ENCODE measurements at regions not wholly inside any gene's neighbourhood (a gene's known extent, or its start where the extent isn't known, plus 50 kb on each side); places are given as distances from the start of the nearest gene placed in this dataset.

GRCh38 chr3:187536185-187536584 is 134.0 kb downstream of the SST start:
- Mint-ChIP-seq H3K4me1 (no peaks in the 10 kb centered on the region), H3K9me3 (ENCODE audit: low read depth) (no peaks in the 10 kb centered on the region), H3K27me3 (peaks cover 23% of the 10 kb centered on the region), H3K27ac (no peak overlapping the region), H3K4me3 (no peak overlapping the region), H3K36me3 (ENCODE audit: low read depth) (no peaks in the 10 kb centered on the region)
- DNase-seq (no peak), ATAC-seq (no peak)
- ChIA-PET CTCF (no interaction called here), POLR2A (no interaction called here)
- intact Hi-C loops (cut with DNase I, micrococcal nuclease) = no loop called here

DNA sequence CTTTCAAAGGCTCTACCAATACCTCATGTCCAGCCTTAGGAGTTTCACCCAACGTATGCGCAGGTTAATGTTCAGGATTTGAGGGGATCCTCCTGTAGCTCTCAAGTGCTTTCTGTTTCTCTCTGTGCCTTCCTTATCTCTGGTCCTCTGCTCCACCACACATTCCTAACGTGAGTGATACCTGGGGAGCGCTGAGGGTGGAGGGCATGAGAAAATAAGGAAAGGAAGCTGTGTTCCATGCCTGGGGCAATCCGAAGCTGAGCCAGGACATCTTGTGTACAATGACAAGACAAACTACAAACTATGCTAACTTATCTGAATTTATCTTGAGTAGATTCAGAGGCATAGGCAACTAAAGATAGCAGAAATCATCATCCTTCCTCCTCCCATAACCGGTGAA is 136.4 kb downstream of the SST start:
- no peak overlapping the region for H3K4me3 Mint-ChIP-seq
- ChIA-PET CTCF (interaction anchor here (0.6 to 1.1 kb wide), 3 partner anchors 8 to 1909 kb away, joined by 3 to 4 read pairs (median 3); no protein-coding TSS in a partner anchor), POLR2A (no interaction called here)
- H3K36me3 Mint-ChIP-seq (ENCODE audit: low read depth) = no peaks in the 10 kb centered on the region
- H3K4me1 Mint-ChIP-seq = no peaks in the 10 kb centered on the region
- intact Hi-C loops (cut with DNase I, micrococcal nuclease) = no loop called here
- peaks cover 31% of the 10 kb centered on the region for H3K27me3 Mint-ChIP-seq
- no peak overlapping the region for H3K27ac Mint-ChIP-seq
- no peaks in the 10 kb centered on the region for H3K9me3 Mint-ChIP-seq (ENCODE audit: low read depth)
- ATAC-seq = no peak
- DNase-seq = no peak

DNA sequence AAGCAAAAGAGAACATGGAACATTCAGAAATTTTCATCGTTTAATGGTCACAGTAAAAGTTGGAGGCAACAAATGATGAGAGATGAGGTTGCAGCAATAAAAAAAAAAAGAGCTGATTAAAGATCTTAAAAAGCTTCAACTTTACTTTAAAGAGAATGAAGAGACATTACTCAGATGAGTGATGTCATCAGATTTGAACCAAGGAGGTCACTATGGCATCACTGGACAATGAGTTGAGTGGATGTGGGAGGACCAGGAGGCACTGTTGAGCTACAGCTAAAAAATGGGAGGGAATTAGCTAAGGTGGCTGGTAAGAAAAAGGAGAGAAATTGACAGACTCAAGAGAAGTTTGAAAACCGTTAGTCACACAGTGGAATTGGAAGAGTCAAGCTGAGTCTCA is 138.4 kb downstream of the SST start:
- ChIA-PET POLR2A (no interaction called here), CTCF (no interaction called here)
- Mint-ChIP-seq H3K27ac (no peak overlapping the region), H3K27me3 (peaks cover 37% of the 10 kb centered on the region), H3K36me3 (ENCODE audit: low read depth) (no peaks in the 10 kb centered on the region), H3K9me3 (ENCODE audit: low read depth) (no peaks in the 10 kb centered on the region), H3K4me3 (no peak overlapping the region), H3K4me1 (no peaks in the 10 kb centered on the region)
- intact Hi-C loops (cut with DNase I, micrococcal nuclease) = no loop called here
- DNase-seq = no peak
- ATAC-seq = no peak

DNA sequence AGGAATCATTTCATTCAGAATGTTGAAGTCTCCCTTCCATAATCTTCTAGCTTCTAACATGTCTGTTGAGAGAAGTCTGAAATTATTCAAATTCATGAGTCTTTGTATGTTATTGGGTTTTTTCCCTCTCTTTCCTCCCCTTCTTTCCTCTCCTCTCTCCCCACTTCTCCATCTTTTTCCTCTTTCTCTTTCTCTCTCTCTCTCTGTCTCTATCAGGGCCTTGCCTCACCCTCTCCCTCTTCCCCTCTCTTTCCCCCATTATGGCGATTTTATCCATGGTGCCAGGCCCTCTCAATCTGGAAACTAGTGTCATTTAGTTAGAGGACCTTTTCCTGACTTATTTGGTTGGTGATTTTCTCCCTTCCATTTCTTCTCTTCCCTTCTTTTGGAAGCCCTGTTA is 147.3 kb downstream of the SST start:
- DNase-seq (no peak), ATAC-seq (no peak)
- intact Hi-C loops (cut with DNase I, micrococcal nuclease) = no loop called here
- Mint-ChIP-seq H3K36me3 (ENCODE audit: low read depth) (no peaks in the 10 kb centered on the region), H3K27ac (no peak overlapping the region), H3K4me1 (no peaks in the 10 kb centered on the region), H3K27me3 (peaks cover 7% of the 10 kb centered on the region), H3K9me3 (ENCODE audit: low read depth) (no peaks in the 10 kb centered on the region), H3K4me3 (no peak overlapping the region)
- ChIA-PET CTCF (no interaction called here), POLR2A (no interaction called here)

- intact Hi-C loops (cut with DNase I, micrococcal nuclease) = no loop called here
- H3K27me3 Mint-ChIP-seq = peaks cover 6% of the 10 kb centered on the region
- ATAC-seq (no peak), DNase-seq (no peak)
- H3K27ac Mint-ChIP-seq = no peak overlapping the region
- H3K4me1 Mint-ChIP-seq = no peaks in the 10 kb centered on the region
- ChIA-PET CTCF (no interaction called here), POLR2A (no interaction called here)
- H3K4me3 Mint-ChIP-seq = no peak overlapping the region
- H3K36me3 Mint-ChIP-seq (ENCODE audit: low read depth) = no peaks in the 10 kb centered on the region
- H3K9me3 Mint-ChIP-seq (ENCODE audit: low read depth) = no peaks in the 10 kb centered on the region
Measured at GRCh38 chr3:187522293-187522692, 147.9 kb downstream of the SST start.

DNA sequence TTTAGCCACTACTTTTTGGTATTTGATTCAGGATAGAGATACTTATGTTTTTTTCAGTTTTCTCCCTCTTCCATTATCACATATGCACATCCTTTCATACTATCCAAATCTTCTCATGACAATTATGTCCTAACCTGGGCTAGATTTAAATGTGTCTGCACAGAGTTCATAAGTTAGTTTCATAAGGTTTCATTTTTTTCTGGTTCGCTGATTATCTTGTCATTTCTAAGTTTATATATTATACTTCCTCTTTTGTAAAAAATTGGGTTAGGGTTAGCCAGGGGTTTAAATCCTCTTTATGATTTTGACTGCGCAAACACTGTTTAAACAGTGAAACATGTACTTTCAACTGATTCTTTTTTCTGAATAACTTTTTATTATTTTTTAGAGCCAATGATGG is 148.6 kb downstream of the SST start:
- H3K9me3 Mint-ChIP-seq (ENCODE audit: low read depth) = no peaks in the 10 kb centered on the region
- no peak for ATAC-seq
- CTCF ChIA-PET = interaction anchor here (0.5 kb wide), 1 partner anchor 453 kb away, joined by 3 read pairs; no protein-coding TSS in a partner anchor
- POLR2A ChIA-PET = no interaction called here
- peaks cover 6% of the 10 kb centered on the region for H3K27me3 Mint-ChIP-seq
- H3K4me1 Mint-ChIP-seq = no peaks in the 10 kb centered on the region
- H3K36me3 Mint-ChIP-seq (ENCODE audit: low read depth) = no peaks in the 10 kb centered on the region
- intact Hi-C loops (cut with DNase I, micrococcal nuclease) = no loop called here
- DNase-seq = no peak
- no peak overlapping the region for H3K27ac Mint-ChIP-seq
- H3K4me3 Mint-ChIP-seq = no peak overlapping the region

DNA sequence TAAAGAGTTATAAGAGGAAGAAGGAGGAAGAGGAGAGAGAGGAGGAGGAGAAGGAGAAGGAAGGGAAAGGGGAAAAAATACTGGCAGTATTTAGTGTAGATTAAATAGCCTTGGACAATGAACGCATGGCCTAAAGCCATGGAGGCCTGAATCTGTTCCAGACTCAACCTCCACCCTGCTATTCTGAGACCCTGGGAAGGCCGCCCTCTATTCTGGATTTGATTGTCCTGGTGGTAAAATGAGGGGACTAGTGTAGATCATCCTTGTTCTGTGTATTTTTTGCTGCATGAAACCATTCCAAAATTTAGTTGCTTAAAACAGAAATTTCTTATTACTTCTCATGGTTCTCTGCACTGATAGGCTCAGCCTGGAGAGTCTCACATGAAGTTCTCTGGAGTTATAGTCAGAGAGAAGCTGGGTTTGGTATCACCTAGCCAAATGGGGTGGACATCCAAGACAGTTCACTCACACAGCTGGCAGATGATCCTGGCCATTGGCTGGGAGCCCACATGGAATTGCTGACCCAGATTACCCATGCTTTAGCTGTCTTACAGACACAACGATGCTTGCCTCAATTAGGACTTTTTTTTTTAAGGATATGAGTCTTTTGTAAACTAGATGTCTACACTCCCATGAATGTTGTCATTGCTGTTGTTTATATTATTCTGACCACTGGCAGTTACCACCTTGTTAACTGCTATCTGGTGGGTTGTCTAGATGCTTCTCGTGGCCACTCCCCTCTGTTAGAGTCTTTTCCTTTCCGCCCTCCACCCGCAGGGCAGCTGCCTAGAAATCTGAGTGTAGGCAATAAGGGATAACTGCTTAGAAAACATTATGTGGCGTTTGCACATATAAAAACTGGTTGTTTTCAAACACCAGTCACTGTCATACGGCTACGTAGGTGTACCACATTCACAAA is 149.9 kb downstream of the SST start:
- Mint-ChIP-seq H3K36me3 (ENCODE audit: low read depth) (no peaks in the 10 kb centered on the region), H3K4me1 (no peaks in the 10 kb centered on the region), H3K4me3 (no peak overlapping the region)

GRCh38 chr3:187519428-187519890 is 150.7 kb downstream of the SST start:
- no peaks in the 10 kb centered on the region for H3K4me1 Mint-ChIP-seq
- H3K4me3 Mint-ChIP-seq = no peak overlapping the region
- ChIA-PET CTCF (no interaction called here), POLR2A (no interaction called here)
- no peak overlapping the region for H3K27ac Mint-ChIP-seq
- intact Hi-C loops (cut with DNase I, micrococcal nuclease) = no loop called here
- peaks cover 2% of the 10 kb centered on the region for H3K27me3 Mint-ChIP-seq
- ATAC-seq (no peak), DNase-seq (no peak)
- no peaks in the 10 kb centered on the region for H3K9me3 Mint-ChIP-seq (ENCODE audit: low read depth)
- no peaks in the 10 kb centered on the region for H3K36me3 Mint-ChIP-seq (ENCODE audit: low read depth)

More for the DNA sequence above, 149.9 kb downstream of the SST start:
- ChIA-PET POLR2A (no interaction called here), CTCF (interaction anchor here (1.2 kb wide), 1 partner anchor 96 kb away, joined by 4 read pairs; no protein-coding TSS in a partner anchor)
- intact Hi-C loops (cut with DNase I, micrococcal nuclease) = no loop called here
- Mint-ChIP-seq H3K27ac (no peak overlapping the region), H3K9me3 (ENCODE audit: low read depth) (no peaks in the 10 kb centered on the region), H3K27me3 (peaks cover 2% of the 10 kb centered on the region)
- ATAC-seq (no peak), DNase-seq (no peak)

DNA sequence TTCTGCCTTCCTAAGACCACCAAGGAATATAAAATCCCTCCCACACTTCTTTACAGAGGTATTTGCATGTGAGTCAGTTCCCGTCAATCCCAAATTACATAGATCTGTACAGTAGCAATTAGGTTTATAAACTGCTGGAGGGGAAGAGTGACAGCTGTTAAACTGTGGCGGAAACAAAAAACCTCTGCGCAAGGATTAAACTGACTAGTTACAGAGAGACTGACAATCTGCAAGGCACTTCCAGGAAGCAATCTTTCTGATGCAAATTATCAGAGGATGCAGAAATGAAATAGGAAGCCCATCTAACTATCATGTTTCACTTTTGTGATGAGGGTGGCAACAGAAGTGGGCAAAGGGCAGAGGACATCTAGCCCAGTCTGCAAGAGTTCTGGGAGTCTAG is 150.4 kb downstream of the RTP4 start:
- H3K9me3 Mint-ChIP-seq (ENCODE audit: low read depth) = no peaks in the 10 kb centered on the region
- H3K27ac Mint-ChIP-seq = no peak overlapping the region
- H3K4me1 Mint-ChIP-seq = no peaks in the 10 kb centered on the region
- CTCF ChIA-PET = no interaction called here
- ATAC-seq = no peak
- H3K4me3 Mint-ChIP-seq = no peak overlapping the region
- intact Hi-C loops (cut with DNase I, micrococcal nuclease) = no loop called here
- H3K27me3 Mint-ChIP-seq = peaks cover 2% of the 10 kb centered on the region
- DNase-seq = no peak
- no peaks in the 10 kb centered on the region for H3K36me3 Mint-ChIP-seq (ENCODE audit: low read depth)
- POLR2A ChIA-PET = no interaction called here

DNA sequence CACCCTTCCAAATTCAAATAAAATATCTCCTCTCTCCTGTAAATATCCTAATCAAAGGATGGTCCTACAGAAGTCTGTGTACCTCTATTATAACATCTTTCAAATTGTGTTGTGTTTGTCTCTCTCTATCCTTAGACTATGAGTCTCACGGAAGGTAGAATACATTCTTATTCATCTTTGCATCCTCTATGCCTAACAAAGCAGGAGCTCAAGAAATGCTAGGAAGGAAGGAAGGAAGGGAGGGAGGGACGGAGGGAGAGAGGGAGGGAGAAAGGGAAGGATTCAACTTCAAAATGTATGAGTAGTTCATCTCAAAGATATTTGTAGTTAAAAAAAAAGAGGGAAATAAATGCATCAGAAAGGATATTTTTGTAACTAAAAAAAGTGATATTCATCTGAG is 150.0 kb downstream of the RTP4 start:
- Mint-ChIP-seq H3K27me3 (peaks cover 2% of the 10 kb centered on the region), H3K36me3 (ENCODE audit: low read depth) (no peaks in the 10 kb centered on the region), H3K4me3 (no peak overlapping the region), H3K4me1 (no peaks in the 10 kb centered on the region), H3K27ac (no peak overlapping the region), H3K9me3 (ENCODE audit: low read depth) (no peaks in the 10 kb centered on the region)
- ATAC-seq (no peak), DNase-seq (no peak)
- intact Hi-C loops (cut with DNase I, micrococcal nuclease) = no loop called here
- ChIA-PET CTCF (no interaction called here), POLR2A (no interaction called here)

GRCh38 chr3:187516446-187517185 is 148.4 kb downstream of the RTP4 start:
- intact Hi-C loops (cut with DNase I, micrococcal nuclease) = no loop called here
- H3K27ac Mint-ChIP-seq = no peak overlapping the region
- no peak overlapping the region for H3K4me3 Mint-ChIP-seq
- DNase-seq (no peak), ATAC-seq (no peak)
- CTCF ChIA-PET = interaction anchor here (0.7 kb wide), 1 partner anchor 61 kb away, joined by 4 read pairs; no protein-coding TSS in a partner anchor
- H3K27me3 Mint-ChIP-seq = peaks cover 2% of the 10 kb centered on the region
- peaks cover 6% of the 10 kb centered on the region for H3K9me3 Mint-ChIP-seq (ENCODE audit: low read depth)
- no peaks in the 10 kb centered on the region for H3K4me1 Mint-ChIP-seq
- H3K36me3 Mint-ChIP-seq (ENCODE audit: low read depth) = no peaks in the 10 kb centered on the region
- POLR2A ChIA-PET = no interaction called here

DNA sequence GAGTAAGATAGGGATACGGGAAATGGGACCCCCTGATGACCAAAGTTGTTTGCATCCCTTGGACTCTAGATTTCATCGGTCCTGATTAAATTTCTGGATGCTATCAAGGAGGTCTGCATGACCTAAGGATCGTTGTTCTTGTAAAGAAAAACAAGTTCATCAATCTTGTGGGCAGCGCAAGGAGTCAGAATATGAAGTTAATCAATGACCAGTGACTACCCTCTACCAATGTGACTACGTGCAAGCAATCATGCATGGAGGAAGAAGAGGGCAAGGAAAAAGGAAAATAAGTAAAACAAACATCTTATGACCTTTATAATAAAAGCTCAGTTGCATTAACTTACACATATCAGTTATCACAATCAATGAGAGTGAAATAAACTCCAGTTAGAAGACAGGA is 139.7 kb downstream of the RTP4 start:
- Mint-ChIP-seq H3K9me3 (ENCODE audit: low read depth) (peaks cover 6% of the 10 kb centered on the region), H3K36me3 (ENCODE audit: low read depth) (no peaks in the 10 kb centered on the region), H3K4me1 (no peaks in the 10 kb centered on the region), H3K27me3 (peaks cover 11% of the 10 kb centered on the region), H3K27ac (no peak overlapping the region), H3K4me3 (no peak overlapping the region)
- DNase-seq = no peak
- intact Hi-C loops (cut with DNase I, micrococcal nuclease) = no loop called here
- ChIA-PET POLR2A (no interaction called here), CTCF (no interaction called here)
- ATAC-seq = no peak

Measured in activated CD4-positive, alpha-beta T cell treated with anti-CD3 and anti-CD28 coated beads for 36 hours (primary cell).